Ureter (tissue), 1 donor: ENCODE measurements at regions not wholly inside any gene's neighbourhood (a gene's known extent, or its start where the extent isn't known, plus 50 kb on each side); places are given as distances from the start of the nearest gene placed in this dataset.

ENCODE experiments used
- DNase-seq: peaks from one replicate; pipeline ENCODE4 v3.0.0-alpha.2; 2020; ENCODE audit warnings: low spot score
- donor health status: DM: yes; HTN: yes; CAD: no.

DNA sequence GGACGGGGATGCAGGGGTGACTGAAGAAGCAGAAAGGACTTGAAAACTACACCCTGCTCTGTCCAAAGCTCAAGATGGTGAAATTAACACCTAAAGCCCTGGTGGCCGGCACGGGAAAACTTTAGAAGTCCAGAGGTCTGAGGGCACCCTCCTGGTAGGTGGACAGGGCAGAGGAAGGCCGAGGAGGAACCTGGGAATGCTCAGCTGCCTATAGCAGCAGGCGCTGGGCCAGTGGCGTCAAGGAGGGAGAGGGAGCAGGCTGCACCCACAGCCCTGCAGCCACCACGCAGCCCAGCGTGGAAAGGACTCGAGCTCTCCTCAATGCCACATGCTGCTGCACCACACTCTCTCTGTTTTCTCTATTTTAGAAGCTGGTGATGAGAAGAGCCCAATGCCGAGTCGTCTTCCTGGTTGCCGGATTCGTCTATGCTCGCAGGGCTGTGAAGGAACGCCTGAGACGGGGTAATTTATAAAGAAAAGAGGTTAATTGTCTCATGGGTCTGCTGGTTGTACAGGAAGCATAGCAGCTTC lies 248.3 kb upstream of the AFDN start:
- DNase-seq: peak; percentile 34

DNA sequence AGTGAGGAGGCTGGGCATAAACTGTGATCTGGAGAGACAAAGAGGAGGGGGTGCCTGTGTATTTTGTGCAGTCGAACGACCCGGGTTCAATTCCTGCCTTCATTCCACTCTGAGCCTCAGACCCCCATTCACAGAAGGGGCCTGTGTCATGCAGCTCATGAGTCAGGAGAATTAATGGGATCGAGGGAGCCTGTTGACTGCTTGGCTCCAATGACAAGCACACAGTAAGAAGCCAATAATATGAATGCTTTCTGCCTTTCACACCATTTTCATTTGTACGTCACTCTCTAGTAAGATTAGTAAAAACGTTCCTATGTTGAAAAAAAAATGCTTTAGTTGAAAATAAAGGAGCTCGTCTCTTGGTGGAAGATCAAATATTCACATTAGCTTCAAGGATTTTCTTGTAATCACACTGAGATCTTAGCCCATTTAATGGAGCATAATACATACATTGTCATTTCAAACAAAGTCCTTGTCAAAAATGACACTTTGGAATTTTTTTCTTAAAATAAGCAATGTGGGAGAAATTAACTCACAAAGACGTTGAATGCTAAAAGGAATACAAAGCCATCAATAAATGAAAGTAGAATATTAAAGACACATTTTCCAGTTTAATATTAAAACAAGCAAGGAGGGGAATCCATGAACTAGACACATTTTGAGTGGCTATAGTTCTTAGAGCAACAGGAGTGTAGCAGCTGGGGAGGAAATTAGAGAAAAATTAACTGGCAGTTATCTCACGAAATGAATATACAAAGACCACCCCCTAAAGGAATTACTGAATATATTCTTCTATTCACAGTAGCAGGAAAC lies 246.7 kb upstream of the AFDN start:
- DNase-seq: no peak

DNA sequence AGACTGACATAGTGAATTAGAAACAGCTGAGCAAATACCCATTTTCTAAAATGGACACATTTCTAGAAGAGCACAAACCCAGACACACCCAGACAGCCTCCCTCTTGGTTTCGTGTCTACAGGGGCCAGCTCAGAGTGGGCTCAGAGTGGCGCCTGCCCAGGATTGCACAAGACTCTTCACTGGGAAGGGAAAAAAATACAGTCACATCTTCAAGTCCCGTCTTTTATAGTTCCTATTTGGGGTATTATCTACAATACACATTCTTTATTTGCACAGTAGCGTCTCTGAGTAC lies 246.1 kb upstream of the AFDN start:
- DNase-seq: peak; percentile 15

DNA sequence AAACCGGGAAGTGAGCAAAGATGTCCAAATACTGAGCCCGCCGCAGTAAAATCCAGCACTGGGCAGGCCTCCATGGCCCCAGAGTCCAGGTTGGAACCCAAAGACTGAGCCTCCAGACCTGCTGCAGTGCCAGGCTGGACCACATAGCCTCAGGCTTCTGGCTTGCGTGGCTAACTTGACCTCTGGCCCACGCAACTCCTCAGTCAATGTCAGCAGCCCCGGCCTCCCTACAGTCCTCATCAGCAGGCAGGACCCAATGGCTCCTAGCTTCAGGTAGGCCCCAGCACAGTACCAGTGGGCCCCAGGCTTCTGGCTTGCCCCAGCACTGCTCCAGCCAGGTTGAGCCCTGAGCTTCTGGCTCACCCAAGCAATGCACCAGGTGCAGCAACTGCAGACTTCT lies 245.1 kb upstream of the AFDN start:
- peak; percentile 32 for DNase-seq

DNA sequence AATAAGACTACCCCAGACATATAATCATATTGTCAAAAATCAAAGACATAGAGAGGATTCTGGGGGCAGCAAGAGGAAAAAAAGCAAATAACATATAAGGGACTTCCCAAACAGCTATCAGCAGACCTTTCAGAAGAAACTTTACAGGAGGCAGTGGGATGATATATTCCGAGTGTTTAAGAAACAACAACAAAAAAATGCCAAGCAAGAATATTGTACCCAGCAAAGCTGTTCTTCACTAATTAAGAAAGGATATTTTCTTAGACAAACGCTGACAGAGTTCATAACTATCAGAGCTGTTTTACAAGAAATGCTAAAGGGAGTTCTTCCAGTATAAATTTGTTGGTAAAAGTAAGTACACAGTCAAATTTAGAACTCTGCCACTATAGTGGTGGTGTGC lies 243.3 kb upstream of the AFDN start:
- DNase-seq: no peak

DNA sequence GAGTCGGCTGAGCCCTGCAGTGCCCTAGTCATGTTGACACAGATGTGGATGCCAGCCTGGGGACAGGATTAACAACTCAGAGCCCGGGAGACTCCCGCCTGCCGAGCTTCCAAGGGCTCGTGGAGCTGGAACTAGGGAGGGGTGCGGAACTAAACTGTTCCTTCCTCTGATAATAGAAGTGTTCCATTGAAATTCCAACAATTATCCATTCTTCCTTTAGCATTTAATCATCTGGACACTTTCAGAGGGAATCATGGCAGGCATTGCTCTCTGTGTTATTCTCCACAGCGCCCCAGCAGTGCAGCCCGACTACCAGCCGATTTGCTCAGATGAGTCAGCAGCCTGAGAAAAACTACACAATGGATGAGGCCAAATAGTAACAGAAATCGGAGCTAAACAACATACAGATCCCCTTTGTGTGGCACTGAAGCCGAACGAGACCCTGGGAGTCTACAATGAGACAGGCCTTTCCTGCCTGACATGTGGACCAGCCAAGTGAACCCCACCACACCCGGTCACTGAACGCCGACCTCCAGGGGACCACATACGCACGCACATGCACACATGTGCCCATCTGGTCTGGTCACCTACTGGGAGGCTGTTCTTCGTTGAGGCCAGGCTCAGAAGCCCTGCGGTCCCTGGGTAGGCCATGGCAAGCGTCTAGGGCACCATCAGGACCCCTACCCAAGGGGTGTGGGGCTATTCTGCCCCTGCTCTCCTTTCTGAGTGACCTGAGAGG lies 238.4 kb upstream of the AFDN start:
- peak; percentile 18 for DNase-seq

DNA sequence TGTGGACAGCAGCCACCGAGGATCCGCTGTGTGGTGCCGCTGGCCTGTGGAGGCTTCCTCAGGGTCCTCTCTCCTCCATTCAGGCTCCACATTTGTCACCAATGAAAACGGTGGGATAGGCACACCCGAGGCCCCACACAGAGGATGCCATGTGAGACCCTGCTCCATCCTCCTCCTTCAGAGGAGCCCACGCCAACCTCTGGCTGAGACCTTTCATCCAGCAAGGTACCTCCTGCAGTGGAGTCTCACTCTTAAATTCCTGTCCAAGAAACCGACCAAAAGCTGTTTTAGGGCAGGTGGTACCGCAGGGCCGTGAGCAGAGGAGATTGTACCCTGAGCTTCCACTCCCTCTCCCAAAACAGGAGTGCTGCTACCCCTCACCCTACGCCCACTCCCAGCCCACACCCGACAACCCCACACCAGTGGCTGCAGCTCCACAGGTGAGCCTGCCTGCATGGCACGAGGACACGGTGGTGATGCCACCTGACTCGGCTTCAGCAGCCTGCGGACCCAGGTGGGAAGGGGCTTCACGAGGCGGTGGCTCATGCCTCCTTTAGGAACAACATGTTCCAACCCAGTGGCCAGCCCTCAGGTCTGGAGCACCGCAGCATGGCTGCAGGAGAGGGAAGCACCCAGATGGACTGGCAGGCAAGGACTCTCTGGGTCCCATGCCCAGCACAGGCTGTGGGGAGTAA lies 237.6 kb upstream of the AFDN start:
- DNase-seq: peak; percentile 36

DNA sequence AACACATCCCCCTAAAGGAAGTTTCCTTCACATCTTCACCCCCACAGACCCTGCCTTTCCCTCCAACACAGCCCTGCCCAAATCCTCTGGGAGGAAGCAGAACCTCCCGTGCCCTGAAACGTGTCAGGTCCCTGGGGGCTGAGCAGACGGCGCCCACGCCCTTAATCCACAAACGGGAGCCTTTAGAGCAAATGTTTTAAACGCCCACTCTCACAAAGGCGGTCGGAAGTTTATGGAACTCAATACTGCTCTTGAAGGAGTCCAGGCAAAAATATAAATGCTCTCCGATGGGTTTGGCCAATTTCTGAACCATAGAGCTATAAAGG lies 237.1 kb upstream of the AFDN start:
- DNase-seq: peak; percentile 30

DNA sequence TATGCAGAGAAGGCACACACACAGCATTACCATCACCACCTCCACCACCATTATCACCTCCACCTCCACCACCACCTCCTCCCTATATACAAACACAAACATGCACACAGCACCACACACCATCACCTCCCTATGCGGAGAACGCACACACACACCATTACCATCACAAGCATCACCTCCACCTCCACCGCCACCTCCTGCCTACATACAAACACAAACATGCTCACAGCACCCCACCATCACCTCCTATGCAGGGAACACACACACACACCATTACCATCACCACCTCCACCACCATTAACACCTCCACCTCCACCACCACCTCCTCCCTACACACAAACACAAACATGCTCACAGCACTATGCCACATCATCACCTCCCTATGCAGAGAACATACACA lies 236.5 kb upstream of the AFDN start:
- peak; percentile 17 for DNase-seq
